ENCODE measurements at regions not wholly inside any gene's neighbourhood (a gene's known extent, or its start where the extent isn't known, plus 50 kb on each side); places are given as distances from the start of the nearest gene placed in this dataset.

DNA sequence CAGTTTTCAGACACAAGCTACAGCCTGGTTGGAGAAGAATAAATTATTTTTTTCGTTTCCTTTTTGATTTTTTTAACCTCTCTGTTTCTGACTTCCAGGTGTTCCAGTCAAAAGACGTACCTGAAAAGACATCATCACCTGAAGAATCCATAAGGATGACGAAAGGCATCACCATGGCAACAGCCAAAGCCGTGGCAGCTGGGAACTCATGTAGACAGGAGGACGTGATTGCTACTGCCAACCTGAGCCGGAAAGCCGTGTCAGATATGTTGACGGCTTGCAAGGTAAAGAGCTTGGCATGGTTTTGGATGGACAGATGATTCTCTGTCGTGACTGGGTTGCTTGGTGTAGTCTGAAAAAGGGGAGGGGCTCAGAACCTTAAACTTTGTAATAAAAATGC is 237.0 kb upstream of the TPM1 start:
- no peak for DNase-seq (ENCODE audit: low spot score)

DNA sequence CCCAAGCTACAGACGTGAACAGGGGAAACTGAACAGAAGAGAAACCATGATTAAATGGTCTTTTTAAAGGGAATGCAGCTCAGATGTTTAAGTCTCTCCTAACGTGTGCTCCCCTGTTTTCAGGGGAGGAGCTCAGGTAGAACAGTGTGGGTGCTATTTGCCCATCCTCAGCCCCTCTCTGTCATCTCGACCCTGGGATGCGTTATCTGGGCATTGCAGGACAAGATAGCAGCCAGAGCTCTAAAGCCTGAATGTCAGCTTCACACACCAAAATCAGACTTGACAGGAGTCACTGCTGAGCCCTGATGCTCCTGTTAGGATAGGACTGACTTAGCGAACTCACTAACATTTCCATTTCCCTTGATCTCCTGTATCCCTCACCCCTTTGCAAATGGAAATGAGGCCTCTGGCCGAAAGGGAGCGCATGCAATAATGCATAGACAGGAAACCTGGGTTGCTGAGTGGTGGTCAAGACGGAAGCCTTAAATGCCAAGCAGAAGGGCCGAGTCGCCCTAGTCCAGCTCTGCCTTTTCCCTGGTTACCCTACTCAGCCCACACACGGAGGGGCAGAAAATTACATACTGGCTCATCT is 234.9 kb upstream of the TPM1 start:
- DNase-seq (ENCODE audit: low spot score): no peak

- DNase-seq (ENCODE audit: low spot score): no peak
Measured at GRCh38 chr15:62809115-62809967, 233.2 kb upstream of the TPM1 start.

DNA sequence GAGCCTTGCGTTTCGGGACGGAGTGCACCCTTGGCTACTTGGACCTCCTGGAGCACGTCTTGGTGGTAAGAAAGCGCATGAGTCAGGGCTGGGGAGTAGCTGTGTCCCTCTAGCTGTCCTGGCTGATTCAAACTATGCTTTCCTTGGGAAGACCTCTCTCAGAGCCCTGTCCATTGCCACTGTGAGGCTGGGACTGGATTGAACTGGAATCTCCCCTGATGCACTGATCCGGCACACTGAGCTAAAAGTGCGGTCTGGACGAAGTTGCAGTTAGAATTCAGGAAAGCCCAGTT is 232.6 kb upstream of the TPM1 start:
- DNase-seq (ENCODE audit: low spot score): no peak

GRCh38 chr15:62812515-62812835 is 230.1 kb upstream of the TPM1 start:
- DNase-seq (ENCODE audit: low spot score): no peak

GRCh38 chr15:62816342-62817069 is 226.0 kb upstream of the TPM1 start:
- no peak for DNase-seq (ENCODE audit: low spot score)

DNA sequence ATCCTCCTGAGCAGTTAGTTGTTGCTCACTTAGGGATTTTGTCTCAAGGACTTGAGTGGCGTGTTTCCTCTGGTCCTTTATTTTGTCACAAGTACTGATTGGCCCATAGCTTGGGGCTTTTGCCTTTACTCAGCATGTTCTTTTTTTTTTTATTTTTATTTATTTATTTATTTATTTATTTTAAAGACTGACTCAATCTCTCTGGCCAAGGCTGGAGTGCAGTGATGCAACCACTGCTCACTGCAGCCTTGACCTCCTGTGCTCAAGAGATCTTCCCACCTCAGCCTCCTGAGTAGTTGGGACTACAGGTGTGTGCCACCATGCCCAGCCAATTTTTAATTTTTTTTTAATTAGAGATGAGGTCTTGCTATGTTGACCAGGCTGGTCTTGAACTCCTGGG is 223.9 kb upstream of the TPM1 start:
- DNase-seq (ENCODE audit: low spot score): no peak

DNA sequence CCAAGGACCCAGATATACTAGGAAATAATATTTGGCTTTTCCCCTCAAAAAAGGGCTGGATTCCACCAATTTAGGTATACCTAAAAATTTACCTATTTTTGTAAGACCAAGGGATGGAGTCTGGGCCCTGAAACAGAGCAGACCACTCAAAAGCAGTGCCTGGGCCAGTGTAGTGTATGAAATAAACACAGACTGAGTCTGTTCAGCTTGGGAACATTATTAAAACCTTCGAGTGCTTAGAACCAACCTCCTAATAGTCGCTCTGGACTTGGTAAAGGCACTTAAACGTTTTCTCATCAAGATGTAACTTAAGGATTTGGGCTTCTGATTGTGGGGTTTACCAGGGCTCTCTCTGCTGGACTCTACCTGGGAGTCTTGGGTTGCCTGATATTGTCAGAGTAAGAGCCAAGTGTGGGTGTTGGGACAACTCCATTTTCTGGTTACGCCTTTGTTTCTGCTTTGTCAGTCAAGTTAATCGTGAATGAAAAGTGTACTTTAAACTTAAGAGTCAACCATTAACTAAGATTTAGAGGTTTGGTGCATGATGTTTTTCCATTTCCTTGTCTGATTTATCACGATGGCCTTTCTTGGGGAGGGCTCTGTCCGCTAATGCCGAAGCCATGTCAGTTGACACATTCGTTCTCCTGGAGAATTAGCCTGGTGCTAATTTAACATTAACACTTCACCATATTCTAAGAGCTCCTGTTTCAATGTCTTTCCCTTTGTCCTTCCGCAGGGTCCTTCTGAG is 221.0 kb upstream of the TPM1 start:
- DNase-seq (ENCODE audit: low spot score): no peak

DNA sequence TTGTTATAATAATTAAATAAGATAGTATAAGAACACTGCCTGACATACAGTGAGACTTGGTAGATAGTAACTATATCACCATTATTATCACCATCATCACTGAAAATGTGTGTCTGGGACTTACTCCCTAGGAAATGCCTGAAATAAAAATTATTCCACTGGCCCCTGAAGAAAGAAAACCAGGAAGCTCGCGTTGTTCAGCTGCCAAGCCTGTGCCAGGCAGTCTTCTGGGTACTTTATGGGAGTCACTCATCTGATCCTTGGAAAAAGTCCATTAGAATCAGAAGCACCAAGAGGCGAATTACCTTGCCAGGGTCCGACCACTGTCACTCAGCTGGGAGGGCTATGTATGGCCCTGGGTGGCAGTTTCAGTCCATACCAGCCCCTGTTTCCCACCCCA is 220.3 kb upstream of the TPM1 start:
- DNase-seq (ENCODE audit: low spot score): no peak

DNA sequence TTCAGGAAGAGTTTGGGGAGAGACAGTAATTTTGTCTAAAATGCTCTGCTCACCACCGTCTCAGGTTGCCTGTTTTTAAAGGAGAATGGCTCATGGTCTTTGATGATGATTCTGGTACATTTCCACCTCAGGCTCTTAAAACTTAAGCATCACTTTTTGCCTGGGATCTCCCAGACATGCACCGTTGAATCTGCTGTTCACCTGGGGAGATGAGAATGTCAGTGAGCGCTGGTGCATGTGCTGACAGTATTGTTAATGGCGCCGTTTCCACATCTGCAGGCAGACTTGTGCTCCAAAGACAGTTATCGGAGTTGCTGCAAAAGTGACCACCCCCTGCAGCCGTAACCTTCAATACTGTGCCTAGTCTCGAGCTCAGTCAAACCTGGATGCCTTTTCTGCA is 219.0 kb upstream of the TPM1 start:
- no peak for DNase-seq (ENCODE audit: low spot score)

DNA sequence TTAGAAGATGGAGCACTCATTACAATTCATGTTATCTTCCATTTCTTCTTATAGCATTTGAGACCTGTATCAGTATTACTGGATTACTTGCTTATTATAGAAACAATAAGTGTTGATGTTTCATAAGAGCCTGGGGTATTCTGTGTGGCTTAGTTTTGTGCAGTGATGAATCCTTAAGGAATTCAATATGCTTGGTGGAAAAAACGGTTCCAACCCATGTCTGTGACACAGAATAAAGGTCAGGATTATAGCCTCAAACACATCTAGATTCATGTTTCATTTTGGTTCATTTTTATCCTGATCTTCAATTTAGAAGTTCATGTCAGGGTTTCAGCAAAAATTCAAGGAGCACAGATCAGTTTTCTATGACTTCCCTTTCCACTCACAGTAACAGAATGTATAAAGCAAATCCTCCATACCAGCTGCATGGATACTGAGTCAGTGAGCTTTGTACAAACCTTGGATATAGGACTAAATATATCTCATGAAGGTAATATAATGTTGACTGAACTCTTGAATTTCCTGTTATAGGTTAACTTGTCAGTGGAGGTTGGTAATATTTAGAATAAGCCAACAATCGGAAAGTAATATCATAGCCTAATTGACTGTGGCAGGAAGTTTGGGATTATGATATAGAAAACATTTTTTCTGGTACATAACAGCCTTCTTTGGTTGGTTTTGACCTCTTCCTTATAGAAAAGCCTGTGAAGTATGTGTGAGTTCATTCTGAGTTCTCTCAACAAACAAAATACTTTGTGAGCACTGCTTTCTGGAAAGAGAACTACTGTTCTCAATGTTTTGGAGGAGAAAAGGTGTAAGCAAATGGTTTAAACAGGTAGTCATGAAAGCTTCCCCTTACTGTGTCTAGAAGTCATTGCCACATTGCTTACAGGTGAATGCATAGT is 218.2 kb upstream of the TPM1 start:
- DNase-seq (ENCODE audit: low spot score): no peak

GRCh38 chr15:62825191-62825590 is 217.4 kb upstream of the TPM1 start:
- DNase-seq (ENCODE audit: low spot score): no peak

DNA sequence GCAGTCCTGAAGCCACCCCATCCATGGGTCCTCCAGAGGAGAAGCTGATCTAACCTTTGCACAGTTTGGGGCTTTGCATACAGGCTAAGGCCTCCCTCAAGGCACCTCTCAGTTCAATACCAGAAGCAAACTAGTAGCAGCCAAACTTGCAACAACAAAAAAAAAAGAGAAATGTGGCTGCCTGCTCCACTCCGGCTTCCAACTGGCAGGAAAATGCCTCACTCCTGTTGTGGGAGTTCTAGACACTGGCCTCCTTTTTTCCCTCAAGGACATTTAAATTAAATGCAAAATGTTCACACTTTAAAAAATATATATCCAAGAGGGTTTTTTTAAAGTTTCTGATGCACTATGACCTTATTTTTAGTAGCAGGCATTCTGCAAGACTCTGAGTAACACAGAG is 216.0 kb upstream of the TPM1 start:
- no peak for DNase-seq (ENCODE audit: low spot score)

DNA sequence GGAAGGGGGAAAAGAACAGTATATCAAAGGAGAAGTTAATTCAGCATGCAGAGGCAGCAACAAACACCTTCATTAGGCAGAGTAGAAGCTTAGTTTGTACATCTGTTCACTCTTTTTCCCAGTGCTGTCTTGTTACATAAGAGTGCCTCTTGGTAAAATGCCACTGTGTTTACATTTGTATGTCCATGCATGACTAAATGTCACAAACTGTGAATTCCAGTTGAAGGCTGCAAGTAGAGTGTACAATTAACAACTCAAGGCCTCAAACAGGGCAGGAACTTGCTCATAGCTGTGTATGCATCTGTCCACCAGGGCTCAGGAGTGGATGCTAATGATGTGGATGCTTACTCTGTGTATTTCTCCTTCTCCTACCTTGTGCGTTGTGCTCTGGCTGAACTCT is 214.2 kb upstream of the TPM1 start:
- no peak for DNase-seq (ENCODE audit: low spot score)

DNA sequence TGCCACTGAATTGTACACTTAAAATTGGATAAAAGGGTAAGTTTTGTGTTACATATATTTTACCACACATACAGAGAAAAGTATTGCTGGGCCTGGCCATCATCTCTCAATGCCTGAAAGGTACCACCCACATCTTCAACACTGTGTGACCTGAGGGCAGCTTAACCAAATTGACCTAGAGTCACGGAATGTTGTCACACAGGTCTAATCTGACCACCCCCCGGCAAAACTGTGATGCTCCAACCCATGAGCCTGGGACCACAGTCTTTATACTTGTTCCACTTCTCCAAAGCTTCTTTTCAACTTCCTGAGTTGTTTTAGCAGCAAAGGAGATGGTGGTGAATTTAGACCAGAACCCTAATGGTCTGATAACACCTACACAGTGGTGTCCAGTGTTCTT is 210.3 kb upstream of the TPM1 start:
- no peak for DNase-seq (ENCODE audit: low spot score)

- DNase-seq (ENCODE audit: low spot score): no peak
Measured at GRCh38 chr15:62833646-62834045, 208.9 kb upstream of the TPM1 start.

GRCh38 chr15:62834686-62835329 is 207.7 kb upstream of the TPM1 start:
- no peak for DNase-seq (ENCODE audit: low spot score)

DNA sequence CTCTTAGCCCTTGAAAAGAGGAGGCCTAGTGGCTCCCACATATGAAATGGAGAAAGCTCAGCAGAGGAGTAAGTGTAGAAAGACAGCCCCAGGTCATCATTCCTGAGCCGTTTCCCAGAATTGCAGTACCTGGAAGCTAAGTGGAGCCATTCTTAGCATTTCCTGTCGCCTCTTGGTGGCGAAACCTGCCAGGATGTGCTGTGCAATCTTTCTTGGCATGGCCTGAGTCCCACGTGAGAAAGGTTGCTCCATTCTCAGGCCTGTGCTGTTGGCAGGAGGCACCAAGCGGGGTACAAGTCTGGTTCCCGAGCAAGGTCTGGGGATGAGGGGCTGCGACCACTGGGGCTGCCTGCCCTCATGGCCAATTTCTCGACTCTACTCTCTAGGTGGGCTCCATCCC is 207.2 kb upstream of the TPM1 start:
- DNase-seq (ENCODE audit: low spot score): no peak

DNA sequence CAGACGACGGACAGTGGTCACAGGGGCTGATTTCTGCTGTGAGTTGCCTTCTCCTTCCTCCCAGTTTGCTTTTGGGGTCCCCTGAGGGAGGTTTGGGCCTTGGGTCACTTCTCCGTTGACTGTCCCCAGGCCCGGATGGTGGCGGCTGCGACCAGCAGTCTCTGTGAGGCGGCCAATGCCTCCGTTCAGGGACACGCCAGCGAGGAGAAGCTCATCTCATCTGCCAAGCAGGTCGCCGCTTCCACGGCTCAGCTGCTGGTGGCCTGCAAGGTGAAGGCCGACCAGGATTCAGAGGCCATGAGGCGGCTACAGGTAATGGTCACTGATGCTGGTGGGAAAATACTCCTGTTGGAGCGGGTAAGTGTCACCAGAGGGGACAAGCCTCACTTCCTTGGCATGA is 206.8 kb upstream of the TPM1 start:
- no peak for DNase-seq (ENCODE audit: low spot score)

DNA sequence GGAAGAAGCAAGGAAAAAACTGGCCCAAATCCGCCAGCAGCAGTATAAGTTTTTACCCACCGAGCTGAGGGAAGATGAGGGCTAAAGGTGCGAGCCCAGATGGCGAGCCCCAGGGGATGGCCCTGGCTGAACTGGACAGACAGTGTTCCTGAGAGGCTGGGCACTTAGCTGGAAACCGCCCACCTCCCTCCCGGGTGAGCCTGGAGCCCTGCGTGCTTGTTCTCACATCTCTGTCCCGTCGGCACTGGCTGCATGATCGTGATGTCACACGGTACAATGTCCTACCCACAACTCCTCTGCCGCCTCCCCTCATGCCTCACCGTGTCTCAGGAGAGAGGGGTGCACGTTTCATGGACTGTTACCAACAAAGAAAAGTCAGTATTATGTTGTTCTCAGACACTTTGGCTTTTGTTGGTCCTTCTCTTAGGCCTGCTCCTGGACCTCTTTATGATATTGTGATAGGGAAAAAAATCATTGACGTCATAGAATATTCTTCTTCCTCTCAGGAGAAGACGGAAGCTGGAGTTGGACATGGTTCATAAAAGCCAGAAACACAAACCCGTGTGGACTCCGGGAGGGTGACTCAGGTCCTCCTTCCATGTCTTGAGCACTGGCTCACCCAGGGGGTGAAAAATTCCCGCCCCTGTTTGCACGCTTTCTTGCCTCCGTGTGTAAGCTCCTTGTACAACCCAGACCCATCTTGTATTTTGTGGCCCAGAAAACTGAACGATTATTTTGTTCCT is 201.8 kb upstream of the TPM1 start:
- no peak for DNase-seq (ENCODE audit: low spot score)

GRCh38 chr15:62841269-62841628 is 201.3 kb upstream of the TPM1 start:
- no peak for DNase-seq (ENCODE audit: low spot score)

Data from hematopoietic multipotent progenitor cell treated with erythropoietin and hydrocortisone succinate and interleukin-3 and kit ligand, for 17 days (in vitro differentiated cells).